Fibroblast of lung (primary cell): ENCODE measurements at regions not wholly inside any gene's neighbourhood (a gene's known extent, or its start where the extent isn't known, plus 50 kb on each side); places are given as distances from the start of the nearest gene placed in this dataset.

Experiments used
- CTCF ChIP-seq, 2 donors: IDR thresholded peaks in 1 of 2; conservative IDR thresholded peaks in 1 of 2; 1 replicate in 1 of 2; 2 replicates in 1 of 2; pipeline ENCODE4 v1.5.1; 2011 to 2012; ENCODE audit warnings: low read length in 2 of 2, control low read depth in 1 of 2, inconsistent platforms in 1 of 2, low read depth in 1 of 2, mild to moderate bottlenecking in 1 of 2
- EZH2 ChIP-seq: IDR thresholded peaks from 2 replicates; pipeline ENCODE4 v1.5.1; 2012; ENCODE audit warnings: low read length, control low read depth, mild to moderate bottlenecking; ENCODE audit errors: missing control alignments

GRCh38 chr3:127444761-127445160 lies 145.8 kb downstream of the TPRA1 start:
- TF ChIP-seq CTCF (conservative IDR thresholded peaks at IDR 0.05 in 1 of 2, IDR thresholded peaks at IDR 0.05 in 1 of 2; ENCODE audit: low read depth in 1 of 2, low read length in 2 of 2) (no peak), EZH2 (no peak)
